OCI-LY7 (cell line): ENCODE measurements at regions not wholly inside any gene's neighbourhood (a gene's known extent, or its start where the extent isn't known, plus 50 kb on each side); places are given as distances from the start of the nearest gene placed in this dataset.

Experiments
- CTCF ChIP-seq: fragments of 200-600 bp; sonication (generic); conservative IDR thresholded peaks from 2 replicates; pipeline ENCODE4 v1.5.1; 2014; ENCODE audit warnings: mild to moderate bottlenecking, antibody characterized with exemption, low read length, moderate library complexity, mixed read lengths
- EZH2phosphoT487 ChIP-seq: fragments of 200-600 bp; sonication (generic); IDR thresholded peaks from 2 replicates; pipeline ENCODE4 v1.6.1; 2018; ENCODE audit warnings: low read depth, borderline replicate concordance, mild to moderate bottlenecking, mixed run types, antibody characterized with exemption, low read length, moderate library complexity, mixed read lengths

DNA sequence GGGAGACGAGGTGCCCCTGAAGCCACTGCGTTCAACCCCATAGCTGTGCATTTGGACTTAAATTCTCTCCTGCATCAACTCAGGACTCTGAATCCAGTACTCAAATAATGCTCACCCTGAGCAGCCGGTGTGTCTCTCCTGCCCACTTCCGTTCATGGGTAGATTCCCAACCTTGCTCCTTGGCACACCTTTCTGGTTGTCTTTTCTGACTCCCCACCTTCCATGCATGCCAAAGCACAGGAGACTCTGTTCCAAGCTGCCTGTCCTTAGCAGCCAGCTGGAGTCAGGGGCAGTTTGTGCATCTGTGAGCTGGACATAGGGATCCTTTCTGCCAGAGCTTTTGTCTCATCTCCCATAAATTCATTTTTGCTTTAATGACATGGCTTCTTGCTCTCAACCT is 1242.5 kb downstream of the TBC1D22A start:
- TF ChIP-seq CTCF, result no peak
- no peak for TF ChIP-seq EZH2phosphoT487
